HG03039 (cell line): ENCODE measurements at regions not wholly inside any gene's neighbourhood (a gene's known extent, or its start where the extent isn't known, plus 50 kb on each side); places are given as distances from the start of the nearest gene placed in this dataset.
"Not testable (repeated sequence)": the region's sequence is repeated elsewhere in the genome, so short reads cannot be mapped to it uniquely, and the experiment has no call there.

Source experiments
- ATAC-seq: cut with Tn5 transposase; IDR thresholded peaks from one replicate; pipeline ENCODE4 v1.9.1; 2021; ENCODE audit warnings: mild to moderate bottlenecking, moderate library complexity; ENCODE audit not compliant: unreplicated experiment

DNA sequence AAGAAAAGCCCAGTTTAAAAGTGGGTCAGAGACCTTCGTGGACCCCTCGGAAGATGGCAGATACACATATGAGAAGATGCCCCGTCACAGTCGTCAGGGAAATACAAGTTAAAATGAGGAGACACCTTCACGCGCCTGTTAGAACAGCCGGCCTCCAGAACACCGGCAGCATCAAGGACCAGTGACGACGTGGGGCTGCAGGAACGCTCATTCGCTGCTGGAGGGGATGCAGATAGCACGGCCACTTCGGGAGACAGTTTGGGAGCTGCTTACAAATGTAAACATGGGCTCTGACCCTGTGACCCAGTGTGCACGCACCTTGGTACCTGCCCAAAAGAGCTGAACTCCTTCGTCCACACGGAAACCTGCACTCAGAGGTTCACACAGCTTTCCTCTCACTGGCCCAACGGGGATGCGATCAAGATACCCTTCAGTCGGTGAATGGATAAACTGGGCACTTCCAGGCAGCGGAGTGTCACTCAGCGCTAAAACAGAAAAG, 83.7 kb upstream of the CTDP1 start:
- no peak for ATAC-seq

DNA sequence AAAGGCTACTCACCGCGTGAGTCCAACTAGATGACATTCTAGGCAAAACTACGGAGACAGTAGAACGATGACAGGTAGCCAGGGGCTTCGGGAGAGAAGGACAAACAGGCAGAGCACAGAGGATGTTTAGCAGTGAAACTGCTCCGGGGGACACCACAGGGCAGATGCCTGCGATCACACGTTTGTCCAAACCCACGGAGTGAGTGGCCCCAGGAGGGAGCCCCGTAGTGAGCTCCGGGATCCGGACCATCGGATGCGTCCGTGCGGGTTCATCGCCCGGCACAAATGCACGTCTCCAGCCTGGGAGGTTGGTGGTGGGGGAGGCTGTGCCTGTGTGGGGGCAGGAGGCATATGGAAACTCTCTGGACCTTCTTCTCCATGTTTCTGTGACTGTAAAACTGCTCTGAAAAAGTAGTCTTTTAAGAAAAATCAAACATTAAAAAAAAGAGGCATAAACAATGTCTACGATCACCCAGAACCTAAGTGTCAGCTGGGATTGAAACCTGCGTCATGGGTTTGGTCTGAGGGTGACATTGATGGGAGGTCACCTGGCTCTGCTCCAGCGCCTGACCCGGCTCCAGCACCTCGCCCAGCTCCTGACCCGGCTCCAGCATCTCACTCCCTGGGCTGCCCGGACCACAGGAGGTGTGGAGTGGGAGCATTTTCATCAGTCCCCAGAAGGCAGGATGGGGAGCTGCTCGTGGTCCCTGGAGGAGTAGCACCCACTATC, 83.0 kb upstream of the CTDP1 start:
- ATAC-seq = no peak

DNA sequence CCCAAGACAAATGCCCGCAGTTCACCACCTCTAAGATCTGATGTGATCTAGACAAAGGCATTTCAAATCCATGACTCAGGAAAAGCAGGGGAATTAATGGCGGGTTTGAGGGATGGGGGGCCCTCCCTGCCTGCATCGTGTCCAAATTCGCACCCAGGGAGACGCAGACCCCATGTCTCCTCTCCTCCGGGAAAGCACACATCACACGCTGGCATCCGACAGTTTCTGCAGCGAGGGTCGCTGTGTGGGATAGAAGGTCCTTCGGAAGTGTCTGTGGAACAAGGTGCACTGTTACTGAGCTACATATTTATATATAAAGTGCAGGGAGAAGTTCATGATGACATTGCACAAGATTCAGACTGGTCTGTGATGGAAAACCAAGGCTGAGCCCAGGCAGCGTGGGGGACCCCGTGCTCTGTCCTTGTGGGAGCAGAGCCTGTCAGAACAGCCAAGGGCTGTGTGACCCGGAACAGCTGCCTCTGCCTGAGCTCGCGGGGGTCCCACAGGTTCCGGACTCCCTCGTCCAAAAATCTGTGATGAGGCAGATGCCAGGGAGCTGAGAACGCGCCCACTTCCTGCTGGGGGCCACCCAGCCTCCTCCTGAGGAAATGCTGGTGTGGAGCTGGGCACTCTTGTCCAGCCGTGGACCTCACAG, 82.3 kb upstream of the CTDP1 start:
- no peak for ATAC-seq

DNA sequence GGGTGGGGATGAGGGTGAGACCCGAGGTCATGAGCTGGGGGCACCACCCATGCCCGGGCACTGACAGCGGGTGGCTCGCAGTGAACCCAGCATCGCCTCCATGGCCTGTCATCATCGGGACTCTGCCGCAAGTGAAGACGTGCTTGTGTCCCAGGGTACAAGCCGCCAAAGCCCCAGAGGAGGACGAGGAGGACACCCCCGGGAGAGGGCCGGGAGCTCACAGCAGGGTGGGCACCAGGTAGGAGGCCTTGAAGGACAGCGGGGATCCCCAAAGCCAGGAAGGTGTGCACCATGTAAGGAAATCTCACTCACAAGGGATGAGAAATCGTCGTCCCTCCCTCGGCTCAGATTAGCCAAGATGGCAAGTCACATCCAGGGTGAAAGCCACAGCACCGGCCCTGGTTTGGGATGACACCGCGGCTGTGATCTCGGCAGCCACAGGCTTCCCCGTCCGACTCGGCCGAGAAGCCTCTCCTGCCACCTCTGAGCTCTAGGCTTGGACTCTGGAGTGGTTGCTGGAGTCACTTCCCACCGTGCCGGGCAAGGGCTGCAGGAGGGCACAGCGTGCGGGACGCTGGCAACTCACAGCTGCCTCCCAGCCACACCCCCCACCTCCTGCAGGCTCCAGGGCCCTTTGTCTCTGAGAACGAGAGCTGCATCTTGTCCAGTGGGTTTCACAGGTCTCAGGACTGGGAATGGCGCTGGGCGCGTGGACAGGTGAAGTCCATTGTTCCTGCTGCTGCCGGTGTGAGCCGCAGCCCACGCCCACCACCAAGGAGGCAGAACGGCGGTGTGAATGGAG, 81.6 kb upstream of the CTDP1 start:
- ATAC-seq = no peak

DNA sequence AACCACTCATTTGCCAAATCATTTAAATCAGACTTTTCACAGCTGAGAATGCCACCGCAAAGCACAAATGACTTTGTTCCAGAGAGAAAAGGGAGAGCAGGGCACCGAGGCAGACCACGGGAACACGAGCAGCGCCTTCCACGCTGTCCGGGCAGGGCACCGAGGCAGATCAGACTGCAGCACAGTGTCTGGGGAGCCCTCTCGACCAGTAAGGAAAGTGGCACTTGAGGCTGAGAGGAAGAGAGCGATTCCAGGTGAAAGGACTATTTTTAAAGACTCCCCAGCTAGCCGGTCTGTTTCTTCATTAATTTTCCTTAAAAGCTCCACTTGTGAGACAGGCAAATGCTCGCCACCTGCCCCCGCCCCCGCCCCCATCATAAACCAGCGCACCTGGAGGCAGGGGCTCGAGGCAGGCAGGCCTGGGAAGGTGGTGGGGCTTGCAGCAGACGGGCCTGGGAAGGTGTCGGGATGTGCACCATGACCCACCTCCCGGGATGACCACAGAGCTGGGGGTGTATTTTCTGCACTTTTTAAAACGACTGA, 80.9 kb upstream of the CTDP1 start:
- ATAC-seq = no peak

DNA sequence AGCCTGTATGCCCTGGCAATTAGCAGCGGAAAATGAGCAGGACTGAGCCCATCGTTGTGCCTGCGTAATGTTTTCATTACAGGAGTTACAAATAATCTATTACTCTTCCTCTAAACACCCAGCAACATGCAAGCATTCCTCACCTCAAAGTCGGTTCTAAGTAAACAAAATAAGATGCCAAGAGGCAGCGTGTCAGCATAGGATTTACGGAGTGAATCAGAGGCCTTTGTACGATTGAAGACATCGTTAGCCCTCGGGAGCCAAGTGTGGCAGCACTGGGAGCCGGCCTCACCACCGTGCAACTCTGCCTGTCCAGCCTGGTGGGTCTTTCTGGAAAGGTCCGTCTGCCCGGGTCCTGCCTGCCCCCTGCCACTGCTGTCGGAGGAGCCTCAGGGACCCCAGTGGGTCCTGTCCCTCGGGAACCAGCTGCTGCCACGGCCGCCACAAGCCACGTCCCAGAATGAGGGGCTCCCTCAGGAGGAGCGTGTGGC, 80.1 kb upstream of the CTDP1 start:
- no peak for ATAC-seq

DNA sequence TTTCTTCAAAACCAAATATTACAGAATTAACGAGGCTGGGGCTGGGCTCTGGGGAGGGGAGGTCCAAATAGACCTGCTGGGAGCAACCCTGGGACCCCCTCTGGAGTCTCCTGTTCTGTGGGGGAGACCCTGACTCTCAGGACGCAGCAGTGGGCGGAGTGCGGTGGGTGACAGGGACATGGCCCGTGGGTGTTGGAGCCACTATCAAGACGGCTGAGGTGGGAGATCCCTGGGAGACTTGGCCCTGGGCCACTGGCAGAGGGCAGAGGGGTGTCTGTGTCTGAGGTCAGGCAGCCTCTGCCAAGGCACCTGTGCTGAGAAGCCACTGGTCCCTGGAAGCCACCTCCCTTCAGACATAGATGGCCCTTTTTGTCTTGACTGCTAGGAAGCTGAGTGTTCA, 79.5 kb upstream of the CTDP1 start:
- ATAC-seq = no peak

DNA sequence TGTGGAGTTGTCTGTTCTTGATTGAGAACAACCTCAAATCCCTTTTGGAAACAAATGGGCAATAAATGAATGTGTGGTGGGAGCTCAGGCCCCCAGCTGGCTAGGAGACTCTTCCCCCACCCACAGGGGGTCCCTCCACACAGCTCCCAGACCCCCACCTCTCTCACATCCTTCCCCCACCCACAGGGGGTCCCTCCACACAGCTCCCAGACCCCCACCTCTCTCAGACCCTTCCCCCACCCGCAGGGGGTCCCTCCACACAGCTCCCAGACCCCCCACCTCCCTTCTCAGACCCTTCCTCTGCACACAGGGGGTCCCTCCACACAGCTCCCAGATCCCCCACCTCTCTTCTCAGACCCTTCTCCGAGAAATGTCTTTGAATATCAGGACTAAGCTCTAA, 79.0 kb upstream of the CTDP1 start:
- ATAC-seq = no peak

DNA sequence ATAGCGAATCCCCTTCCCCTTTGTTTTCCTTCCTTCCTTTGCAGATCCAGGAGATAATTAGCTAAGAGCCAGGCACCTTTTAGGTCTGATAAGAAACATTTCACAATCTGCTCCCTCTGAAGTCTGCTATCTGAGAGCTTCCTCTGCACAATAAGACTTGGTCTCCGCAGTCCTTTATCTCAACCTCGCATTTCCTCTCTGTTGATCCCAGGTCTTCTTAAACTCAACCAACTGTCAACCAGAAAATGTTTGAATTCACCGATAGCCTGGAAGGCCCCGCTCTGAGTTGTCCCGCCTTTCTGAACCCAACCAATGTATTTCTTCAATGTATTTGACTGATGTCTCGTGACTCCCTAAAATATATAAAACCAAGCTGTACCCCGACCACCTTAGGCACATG, 78.4 kb upstream of the CTDP1 start:
- ATAC-seq = no peak

DNA sequence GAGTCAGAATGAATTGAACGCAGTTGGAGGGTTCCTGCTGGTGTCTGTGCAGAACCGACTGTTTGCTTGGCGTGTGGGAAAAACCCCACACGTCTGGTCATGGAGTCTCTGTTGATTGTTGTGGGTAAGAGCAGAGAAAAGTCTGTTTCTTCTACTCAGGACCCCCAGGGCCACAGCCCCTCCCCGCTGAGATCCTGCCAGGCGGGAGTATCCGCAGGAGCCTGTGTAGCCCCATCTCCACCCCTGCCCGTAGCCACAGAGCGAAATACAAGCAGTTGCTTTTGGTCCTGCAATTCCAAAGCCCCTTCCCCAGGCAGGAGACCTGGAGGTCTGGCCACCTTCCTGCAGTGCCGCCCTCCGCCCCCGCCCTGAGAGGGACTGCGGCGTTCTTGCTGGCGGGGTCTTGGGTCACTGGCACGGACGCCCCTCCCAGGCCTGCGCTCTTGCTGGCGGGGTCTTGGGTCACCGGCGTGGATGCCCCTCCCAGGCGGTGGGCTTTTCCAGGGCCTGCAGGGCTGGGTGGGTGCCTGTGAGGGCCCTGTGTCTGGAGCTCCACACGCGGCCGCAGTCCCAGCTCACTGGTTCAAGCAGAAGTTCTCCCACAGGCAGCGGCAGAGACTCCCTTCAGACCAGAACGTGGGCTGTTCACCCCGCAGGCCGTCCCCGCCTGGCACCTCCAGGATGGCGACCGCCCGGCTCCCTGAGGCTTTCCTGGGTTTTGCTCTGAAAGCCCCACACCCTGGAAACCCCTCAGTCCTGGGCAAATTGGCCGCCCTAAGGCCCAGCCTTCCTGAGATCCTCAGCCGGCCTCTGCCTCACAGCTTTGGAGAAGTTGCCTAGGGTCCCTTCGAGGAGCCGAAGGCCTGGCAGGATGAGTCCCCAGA, 76.0 kb upstream of the CTDP1 start:
- ATAC-seq = no peak

DNA sequence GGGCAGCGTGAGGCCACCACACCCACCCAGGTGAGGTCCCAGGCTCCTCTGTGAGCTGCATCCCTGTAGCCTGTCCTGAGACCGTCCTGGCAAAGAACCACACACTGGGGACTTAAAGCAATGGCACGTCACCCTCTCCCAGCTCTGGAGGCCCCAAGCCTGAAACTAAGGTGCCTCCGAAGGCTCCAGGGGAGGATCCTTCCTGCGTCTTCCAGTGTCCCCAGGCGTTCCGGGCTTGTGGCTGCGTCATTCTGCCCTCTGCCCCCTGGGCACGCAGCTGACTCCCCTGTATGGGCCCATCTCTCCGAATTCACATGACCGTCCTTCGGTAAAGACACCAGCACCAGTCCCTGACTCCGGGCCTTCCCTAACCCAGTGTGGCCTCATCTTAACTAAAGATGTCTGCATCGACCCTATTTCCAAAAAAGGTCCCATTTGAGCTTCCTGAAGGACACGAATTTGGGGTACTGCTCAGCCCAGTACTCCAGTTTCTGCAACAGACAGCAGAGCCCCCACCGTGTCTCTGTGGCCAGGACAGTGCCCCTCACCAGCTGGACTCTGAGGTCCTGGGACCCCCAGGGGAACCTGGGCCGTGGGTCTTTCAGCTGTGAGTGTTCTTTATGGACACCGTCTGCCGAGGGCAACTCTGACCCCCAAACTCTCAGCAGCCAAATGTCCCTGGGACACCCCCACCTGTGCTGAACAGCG, 75.2 kb upstream of the CTDP1 start:
- ATAC-seq = no peak

DNA sequence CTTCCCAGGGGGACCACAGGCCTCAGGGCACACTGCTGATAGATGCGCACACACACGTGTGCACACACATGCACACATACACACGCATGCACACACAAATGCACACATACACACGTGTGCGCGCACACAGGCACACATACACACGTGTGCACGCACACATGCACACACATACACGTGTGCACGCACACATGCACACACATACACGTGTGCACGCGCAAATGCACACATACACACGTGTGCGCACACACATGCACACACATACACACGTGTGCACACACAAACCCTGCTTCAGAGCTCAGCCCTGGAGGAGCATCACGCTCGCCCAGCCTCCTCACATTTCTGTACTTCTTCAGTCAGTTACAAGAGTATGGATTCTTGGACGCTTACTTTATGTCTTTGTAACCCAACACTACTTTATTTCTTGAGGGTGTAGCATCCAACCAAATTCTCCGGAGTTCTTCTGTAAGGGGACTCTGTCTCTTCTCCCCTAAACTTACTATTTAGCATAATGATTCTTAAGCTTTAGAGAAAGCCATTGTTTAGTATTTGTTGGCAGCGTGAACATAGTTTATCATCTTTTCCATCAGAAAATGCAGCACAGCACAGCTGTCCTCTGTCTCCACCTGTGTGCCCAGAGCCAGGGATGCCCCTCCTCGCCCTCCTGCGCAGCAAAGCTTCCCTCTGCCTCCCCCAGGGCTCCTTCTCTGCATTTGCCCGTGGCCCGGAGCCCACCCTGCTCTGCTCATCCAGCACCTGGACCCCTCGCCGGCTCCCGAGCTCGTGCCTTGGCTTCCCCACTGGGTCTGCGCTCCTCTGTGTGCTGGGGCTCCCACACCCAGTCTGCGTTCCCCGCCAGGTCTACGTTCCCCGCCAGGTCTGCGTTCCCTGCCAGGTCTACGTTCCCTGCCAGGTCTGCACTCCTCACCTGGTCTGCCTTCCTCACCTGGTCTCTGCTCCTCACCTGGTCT, 74.4 kb upstream of the CTDP1 start:
- no peak for ATAC-seq

DNA sequence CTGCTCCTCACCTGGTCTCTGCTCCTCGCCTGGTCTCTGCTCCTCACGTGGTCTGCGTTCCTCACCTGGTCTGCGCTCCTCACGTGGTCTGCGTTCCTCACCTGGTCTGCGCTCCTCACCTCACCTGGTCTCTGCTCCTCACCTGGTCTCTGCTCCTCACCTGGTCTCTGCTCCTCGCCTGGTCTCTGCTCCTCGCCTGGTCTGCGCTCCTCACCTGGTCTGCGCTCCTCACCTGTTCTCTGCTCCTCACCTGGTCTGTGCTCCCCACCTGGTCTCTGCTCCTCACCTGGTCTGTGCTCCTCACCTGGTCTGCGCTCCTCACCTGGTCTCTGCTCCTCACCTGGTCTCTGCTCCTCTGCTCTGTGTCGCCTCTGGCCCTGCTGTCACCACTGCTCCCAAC, 73.5 kb upstream of the CTDP1 start:
- ATAC-seq = not testable (repeated sequence)

DNA sequence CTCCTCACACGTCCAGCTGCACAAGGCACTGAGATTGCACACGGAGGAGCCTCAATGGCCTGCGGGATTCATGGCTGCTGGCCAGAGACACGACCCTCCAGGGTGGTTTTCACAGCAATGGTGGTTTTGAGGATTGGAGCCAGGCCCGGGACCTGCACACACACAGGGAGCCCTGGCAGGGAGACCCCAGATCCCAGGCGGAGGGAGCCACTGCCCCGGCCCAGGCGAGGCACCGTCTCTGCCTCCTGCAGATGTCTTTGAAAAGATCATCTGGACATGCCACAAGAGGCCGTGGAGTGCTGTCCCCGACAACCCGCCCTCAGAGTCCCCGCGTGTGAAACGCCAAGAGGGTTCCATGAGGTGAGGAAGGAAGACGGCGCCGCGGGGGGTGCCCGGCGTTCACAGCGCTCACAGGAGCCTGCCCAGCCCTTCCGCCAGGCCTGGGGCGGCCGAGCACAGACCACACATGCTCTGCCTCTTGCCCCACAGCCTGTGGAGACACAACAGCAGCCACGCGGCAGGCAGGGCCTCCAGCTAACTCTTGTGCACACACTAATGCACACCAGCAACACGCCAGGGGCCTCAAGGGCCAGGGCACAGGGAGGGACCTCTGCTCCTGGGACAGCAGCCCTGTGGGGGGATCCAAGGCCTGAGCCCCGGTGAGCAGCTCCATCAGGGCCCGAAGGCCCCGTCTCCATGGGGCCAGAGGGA, 72.8 kb upstream of the CTDP1 start:
- no peak for ATAC-seq

DNA sequence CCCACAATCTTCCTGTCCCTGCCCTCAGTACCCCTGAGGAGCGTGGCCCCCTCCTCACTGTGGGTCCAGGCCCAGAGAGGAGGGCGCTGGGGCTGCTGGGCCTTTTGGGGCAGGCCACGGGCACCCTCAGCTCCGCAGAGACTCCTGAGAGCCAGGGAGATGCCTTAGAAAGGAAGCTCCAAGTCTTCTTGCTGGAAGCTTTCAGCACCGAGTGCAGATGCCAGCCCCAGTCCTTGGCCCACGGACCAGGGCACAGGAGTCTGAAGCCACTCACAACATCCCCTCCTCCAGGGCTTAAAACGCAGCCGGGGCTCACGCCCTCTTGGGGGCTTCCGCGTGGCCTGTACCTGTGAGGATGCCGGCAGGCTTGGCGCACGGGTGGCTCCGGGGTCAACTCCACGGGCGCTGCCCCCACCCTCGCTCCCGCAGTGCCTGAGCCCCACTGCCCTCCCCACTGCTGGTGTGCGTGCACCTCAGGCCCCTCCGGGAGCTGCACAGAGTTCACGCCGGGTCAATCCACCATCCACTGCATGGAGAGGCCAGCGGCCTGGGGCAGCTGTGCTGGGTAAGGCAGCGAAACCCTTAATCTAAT, 72.1 kb upstream of the CTDP1 start:
- no peak for ATAC-seq

DNA sequence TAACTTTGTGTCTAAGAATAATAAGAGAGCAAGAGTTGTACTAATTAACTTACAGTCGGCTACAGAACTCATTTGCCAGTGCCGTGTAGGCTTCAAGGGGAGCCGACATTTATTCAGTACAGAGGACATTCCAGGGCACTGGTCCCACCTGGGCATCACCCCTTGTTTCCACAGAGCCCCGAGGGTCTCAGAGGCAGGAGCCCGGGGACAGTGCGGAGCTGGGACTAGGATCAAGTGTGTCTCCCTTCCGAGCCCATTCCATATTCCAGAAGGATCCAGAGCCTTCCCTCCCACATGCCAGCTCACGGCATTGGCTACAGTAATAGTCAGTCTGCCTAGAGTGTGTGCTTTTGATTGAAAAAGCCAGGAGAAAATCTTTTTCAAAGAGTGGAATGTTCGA, 71.5 kb upstream of the CTDP1 start:
- no peak for ATAC-seq

DNA sequence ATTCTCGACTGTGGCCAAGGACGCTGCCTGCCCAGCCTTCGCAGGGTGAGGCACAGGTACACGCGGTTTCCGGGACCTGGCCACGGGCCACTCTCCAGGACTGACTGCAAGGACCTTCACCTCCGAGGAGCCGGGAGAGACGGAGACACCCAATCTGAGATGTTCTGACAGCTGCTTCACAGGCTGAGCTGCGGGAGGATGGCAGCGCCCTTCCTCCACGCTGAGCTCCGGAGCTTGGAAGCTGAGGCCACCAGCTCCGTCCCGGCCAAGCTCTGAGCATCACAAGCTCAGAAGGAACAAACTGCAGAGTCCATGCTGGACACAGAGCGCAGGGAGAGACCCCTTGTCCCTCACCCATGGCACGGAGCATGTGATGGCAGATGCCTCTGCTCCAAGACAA, 71.1 kb upstream of the CTDP1 start:
- ATAC-seq = no peak
